ENCODE measurements at regions not wholly inside any gene's neighbourhood (a gene's known extent, or its start where the extent isn't known, plus 50 kb on each side); places are given as distances from the start of the nearest gene placed in this dataset.

DNA sequence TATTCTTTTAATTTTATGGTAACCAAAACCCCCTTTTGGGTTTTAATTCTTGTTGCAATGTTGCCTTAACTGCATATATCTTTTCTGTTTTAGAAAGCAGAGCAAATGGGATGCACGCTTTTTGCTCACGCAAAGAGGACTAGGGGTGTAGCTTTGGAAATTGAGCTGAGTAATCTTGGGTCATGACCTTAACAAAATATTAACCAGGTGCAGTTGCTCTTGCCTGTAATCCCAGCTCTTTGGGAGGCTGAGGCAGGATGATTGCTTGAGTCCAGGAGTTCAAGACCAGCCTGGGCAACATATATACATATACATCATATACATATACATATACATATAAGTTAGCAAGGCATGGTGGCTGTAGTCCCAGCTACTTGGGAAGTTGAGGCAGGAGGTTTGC is 172.9 kb upstream of the BMPER start:
- TF ChIP-seq, protein P1, sequence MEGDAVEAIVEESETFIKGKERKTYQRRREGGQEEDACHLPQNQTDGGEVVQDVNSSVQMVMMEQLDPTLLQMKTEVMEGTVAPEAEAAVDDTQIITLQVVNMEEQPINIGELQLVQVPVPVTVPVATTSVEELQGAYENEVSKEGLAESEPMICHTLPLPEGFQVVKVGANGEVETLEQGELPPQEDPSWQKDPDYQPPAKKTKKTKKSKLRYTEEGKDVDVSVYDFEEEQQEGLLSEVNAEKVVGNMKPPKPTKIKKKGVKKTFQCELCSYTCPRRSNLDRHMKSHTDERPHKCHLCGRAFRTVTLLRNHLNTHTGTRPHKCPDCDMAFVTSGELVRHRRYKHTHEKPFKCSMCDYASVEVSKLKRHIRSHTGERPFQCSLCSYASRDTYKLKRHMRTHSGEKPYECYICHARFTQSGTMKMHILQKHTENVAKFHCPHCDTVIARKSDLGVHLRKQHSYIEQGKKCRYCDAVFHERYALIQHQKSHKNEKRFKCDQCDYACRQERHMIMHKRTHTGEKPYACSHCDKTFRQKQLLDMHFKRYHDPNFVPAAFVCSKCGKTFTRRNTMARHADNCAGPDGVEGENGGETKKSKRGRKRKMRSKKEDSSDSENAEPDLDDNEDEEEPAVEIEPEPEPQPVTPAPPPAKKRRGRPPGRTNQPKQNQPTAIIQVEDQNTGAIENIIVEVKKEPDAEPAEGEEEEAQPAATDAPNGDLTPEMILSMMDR (IDR thresholded peaks at IDR 0.05), result no peak
- no peak for TF ChIP-seq POLR2AphosphoS5 (IDR thresholded peaks at IDR 0.05; ENCODE audit: insufficient read depth in 1 of 2, low read depth in 1 of 2)
